GM19397 (cell line): ENCODE measurements at regions not wholly inside any gene's neighbourhood (a gene's known extent, or its start where the extent isn't known, plus 50 kb on each side); places are given as distances from the start of the nearest gene placed in this dataset.
A peak's percentile ranks its signal among the peaks of the same experiment; 100 is the strongest.

Experiments used
- ATAC-seq: cut with Tn5 transposase; IDR thresholded peaks from one replicate; pipeline ENCODE4 v1.9.1; 2021; ENCODE audit warnings: mild to moderate bottlenecking, moderate library complexity; ENCODE audit not compliant: unreplicated experiment

- ATAC-seq: no peak
Observed at GRCh38 chr10:8586504-8586903, 532.0 kb downstream of the GATA3 start.

DNA sequence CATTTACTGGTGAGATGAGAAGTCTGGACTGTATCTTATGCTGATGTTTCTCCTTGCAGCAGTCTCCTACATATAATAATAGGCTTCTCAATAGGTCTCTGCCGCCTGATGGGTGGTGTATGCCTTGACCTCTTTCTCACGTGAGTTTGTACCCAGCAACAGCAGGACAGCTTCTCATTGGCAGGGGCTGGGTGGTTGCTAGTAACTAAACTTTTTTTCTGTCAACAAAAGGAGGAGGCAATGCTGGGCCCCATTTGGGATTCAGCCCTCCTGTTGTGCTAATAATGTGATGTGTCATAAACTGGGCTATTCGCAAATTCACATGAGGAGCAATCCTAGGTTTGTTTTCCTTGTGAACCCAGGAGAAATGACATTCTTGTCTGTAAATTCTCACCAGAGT is 533.6 kb downstream of the GATA3 start:
- ATAC-seq: no peak

DNA sequence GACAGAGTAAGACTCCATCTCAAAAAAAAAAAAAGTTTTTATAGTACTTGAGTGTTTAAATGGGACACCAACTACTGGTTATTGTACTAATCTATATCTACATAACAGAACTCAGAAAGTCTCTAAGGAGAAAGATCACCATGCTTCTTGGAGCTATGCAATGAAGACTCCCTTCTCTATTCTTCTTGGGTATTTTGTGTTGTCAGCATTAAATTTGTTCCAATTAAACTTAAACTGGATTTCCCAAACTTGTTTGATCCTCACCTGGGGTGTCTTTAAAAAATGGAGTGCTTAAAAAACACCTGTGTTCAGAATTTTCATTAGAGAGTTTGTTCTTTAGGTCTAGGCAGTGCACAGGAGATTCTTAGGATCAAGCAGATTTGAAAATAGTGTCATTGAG is 536.0 kb downstream of the GATA3 start:
- no peak for ATAC-seq

GRCh38 chr10:8591640-8592039 is 537.2 kb downstream of the GATA3 start:
- ATAC-seq: no peak

DNA sequence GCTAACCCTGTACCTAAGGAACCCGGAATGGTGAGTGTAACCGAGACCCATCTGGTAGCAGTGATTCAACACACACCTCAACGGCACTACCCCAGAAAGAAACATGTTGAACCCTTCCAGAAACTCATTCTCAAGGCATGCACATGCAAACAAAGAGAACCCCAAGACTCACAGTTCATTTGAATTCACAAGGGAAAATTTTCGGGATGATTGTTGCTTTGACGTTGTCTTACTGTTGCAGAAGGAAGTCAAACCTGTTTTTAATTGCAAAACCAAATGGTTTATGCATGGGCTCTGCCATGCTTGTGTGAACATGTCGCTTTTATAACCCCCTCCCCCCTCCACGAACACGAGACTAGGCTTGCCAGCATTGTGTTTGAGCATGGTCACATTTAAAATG is 539.7 kb downstream of the GATA3 start:
- no peak for ATAC-seq

DNA sequence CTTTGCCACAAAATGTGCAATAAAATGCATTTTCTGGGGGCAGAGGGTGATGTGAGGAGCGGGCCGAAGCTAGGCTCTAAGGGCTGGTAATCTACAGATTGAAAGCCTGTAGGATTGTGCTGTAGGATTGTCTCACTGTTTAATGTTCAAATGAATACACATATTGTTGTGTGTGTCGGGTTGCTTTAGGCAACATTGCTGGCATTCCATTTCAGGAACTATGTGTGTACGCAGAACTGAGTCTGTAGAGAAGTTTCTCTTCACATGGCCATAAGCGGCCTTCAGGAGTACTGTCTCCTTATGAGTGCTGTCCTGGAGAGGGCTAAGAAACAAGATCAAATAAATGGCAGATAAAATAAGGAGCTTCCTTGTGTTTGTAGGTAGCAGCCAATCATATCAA is 540.2 kb downstream of the GATA3 start:
- ATAC-seq: no peak

DNA sequence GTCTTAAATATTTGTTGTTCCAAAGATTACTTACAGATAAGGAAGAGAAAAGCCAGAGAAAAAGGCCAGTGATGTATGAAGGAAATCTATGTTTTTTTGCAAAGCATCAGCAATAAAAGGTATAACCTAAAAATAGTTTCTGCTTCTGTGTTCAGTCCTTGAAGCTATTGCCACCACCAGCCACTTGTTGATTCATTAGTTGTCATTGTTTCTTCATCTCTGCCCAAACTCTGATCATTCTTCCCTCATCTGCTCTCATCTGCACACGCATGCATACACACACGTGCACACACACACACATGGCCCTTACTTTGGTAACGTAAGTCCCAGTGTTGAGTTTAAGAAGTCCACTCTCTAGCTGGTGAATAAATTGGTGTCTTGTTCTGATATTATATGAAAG is 540.7 kb downstream of the GATA3 start:
- no peak for ATAC-seq

DNA sequence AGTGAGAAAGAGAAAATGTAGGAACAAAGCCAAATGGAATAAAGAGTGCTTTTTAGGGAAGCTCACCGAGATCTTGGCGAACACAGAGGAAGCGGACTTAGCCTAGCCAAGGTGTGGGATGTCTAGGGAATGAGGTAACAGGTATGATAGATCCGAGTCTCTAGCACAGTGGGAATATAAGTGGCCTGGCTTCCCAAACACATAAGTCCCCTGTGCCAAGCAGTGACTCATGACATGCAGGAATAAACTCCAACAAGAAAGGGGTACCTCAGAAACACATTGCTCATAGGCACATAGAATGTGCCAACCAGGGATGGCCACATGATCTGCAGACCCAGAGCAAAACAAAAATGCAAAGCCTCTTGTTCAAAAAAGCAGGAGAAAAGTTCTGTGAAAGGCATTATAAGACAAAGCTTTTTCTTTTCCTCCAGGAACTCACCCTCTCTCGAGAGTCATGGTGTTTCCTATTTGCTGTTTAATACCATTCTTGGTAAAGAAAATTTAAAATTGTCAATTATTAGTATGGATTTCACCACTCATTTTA is 542.5 kb downstream of the GATA3 start:
- no peak for ATAC-seq

DNA sequence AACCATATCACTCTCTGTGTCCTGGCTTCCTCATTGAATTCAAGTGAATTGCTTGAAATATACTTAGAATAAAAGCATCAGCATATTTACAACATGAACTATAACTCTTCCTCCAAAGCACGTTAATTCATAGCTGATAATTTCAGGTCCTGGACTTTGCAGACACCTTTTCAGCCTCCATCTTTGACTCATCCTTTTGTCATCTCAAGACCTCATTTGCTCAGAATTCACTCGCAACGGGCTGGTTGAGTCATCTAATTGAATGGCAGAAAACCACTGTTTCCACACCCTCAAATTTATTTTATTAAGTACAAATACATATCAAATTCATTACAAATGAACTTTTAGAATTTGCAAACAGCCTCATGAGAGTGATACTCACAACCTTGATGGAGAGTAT is 545.7 kb downstream of the GATA3 start:
- ATAC-seq: no peak

DNA sequence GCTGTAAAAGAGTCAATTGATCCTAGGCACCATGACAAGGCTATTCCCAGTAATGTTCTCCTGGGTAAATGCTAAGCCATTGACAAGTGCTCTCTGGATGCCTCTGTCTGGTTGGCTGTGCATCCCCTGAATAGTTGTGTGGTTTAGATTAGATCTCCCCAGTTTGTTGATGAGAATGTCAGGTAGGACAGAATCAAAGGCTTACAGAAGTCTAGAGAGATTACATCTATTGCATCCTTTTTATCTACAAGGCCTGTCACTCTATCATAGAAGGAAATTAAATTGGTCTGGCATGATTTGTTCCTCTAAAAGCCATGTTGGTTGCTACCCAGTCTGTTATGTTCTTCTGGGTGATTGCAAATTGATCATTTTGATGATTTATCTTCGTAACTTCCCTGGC is 548.3 kb downstream of the GATA3 start:
- ATAC-seq: no peak

DNA sequence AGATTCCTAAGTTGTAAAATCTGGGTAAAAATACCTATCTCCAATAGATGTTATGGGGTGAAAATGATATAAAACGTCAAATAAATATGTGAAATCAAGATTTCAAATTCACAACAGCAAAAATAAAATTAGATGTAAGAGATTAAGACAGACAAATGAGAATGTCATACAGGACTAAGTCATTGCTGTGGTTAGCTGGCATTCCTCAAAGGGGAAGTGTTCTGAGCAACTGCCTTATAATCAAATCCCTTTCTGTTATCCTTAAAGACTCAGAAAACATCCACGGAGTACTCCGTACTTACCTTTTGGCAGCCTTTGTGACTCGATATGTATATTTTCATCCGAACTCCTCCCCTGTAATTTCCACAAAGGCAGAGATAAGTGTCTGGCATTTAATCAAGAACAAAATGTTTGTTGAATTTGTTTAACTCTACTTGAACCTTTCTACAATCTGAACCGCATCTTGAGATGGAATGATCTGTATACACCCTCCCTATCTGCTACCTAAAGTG is 559.6 kb downstream of the GATA3 start:
- ATAC-seq: no peak

- ATAC-seq: no peak
Observed at GRCh38 chr10:8615118-8615517, 560.6 kb downstream of the GATA3 start.

DNA sequence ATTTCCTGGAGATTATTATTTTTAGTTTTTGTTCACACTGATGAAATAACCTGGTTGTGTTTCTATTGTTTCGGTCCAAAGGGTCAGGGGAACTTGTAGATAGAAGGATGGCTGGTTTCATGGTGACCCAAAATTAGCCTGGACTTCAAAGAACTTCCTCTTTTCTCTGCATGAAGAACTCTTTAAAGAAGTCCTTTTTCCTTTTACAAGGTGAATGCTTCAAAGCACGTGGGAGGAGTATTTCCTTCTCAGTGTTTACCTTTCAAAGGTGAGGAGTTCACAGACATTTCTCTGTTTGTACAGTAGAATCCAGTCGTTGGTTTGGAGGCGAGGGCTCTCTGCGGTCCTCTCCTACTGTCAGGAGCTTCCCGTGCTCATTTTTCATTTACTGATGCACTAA is 561.7 kb downstream of the GATA3 start:
- ATAC-seq: peak; percentile 73

DNA sequence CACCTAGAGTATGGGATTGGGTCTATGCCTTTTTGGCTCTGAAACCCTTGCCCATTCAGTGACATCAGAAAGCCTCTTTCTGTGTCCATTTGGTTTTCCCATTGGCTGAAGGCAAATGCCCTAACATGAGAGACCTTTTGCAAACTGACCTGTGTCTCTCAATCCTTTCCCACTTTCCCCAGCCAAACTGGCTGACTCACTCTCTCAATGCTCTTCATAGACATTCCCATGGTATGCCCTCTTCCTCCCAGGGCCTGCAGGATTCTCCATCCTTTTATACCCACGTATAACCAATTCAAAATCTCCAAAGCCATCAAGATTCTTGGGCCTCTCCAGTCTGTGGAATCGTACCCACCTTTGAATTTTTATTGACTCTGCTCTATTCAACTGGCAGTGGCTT is 563.3 kb downstream of the GATA3 start:
- ATAC-seq: no peak

DNA sequence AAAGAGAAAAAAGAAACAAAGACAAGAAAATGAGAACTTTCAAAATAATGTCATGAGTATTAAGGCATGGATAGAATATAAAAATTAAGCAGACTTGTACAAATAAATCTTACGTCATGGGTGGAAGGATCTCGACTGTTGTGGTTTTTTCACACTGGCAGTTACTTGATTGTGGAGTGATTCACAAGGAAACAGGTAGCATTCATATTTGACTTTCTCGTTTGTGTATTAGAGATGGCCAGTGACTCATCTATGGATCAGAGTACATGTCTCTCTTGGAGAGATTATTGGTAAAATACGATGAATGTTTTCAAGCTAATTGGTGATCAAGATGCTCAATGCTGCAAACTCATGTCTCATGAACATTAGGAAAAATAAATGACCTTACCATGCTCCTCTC is 564.3 kb downstream of the GATA3 start:
- no peak for ATAC-seq

DNA sequence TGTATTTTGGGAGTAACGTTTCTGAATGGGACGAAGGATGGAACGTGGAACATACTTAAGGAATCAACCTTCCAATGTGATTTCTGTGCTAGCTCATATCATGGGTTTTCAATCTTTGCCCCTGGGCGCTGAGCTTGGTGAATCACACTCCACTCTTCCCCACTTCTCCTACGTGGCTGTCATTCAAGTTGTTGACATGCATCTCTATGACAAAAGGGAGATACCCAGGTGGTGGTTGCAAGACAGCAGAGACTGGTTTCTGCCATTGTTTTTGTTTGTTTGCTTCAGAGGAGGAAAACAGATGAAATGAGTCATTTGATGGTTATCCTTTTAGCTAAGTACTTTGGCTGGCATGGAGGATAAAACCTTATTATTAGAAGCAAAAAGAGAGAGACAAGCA is 573.9 kb downstream of the GATA3 start:
- no peak for ATAC-seq

- no peak for ATAC-seq
Observed at GRCh38 chr10:8633909-8634308, 579.4 kb downstream of the GATA3 start.

DNA sequence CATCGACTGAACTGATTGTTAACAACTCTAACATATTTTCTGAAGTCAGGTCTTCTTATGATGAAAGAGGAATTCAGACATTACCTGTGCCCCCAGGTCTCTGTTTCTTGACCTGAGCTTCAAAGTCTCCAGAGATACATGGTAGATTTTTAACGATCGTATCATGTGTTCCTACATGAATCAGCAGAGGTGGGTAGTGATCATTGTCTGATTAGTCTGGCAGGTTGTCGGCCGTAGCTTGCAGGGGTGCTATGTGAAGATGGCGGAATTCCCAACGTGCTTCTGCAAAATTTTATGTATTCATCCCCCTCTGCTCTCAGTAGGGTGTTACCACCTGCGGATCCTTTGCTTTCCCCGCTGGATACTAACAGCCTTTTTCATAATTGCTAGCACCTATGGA is 581.9 kb downstream of the GATA3 start:
- no peak for ATAC-seq

DNA sequence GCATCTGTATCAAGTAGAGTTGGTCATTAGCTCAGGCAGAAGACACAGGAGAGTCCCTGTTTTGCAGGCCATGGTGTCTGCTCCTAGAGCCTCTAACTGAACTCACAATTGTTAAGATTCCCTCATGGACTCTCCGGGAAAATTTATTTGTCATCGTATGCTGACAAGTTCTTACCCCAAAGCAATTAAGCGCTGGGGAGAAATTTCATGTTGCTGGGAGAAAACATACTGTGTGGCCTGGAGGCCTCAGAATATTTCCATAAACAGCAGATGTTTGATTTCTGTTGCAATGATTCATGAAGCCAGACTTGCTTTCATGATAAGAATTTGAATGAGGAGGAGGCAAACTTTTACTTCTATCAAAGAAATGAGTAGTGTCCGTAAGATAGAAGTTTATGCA is 583.2 kb downstream of the GATA3 start:
- no peak for ATAC-seq

- no peak for ATAC-seq
Observed at GRCh38 chr10:8638088-8638672, 583.7 kb downstream of the GATA3 start.

- ATAC-seq: no peak
Observed at GRCh38 chr10:8639486-8640185, 585.1 kb downstream of the GATA3 start.

DNA sequence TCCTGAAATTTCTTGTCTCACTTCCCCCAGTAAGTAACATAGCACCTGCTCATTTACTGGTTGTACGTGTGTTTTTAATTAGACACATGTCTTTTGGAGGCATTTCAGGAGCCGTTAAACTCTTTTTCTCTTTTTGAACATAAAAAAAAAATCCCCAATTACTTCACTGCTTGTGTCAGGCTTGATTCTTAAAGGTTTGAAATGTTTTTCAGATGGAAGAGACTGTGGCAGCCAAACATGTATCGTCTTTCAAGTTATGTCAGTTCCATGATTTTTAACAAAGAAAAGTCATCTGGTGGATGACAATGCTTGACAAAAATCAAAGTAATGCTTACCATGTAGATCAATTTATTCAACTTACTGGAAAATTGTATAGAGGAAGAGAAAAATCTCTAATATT is 585.8 kb downstream of the GATA3 start:
- no peak for ATAC-seq

DNA sequence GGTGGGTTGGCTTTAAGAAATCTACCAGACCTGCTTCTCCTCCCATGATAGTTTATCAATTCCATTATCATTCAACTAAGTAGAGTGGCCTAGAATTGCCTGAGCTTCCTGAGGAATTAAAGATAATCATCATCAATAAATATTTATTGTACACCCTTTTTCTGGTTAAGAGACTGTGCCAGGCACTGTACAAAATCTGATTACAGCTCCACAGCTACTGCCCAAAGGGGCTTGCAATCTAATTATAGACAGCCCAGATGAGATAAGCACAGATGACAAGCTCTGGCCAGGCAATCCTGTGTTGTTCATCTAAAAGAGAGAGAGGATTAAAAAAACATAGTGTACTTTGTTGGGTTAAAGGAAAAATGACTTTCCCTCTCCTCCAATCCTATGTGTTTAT is 586.4 kb downstream of the GATA3 start:
- no peak for ATAC-seq
